H1 (cell line): ENCODE measurements at regions not wholly inside any gene's neighbourhood (a gene's known extent, or its start where the extent isn't known, plus 50 kb on each side); places are given as distances from the start of the nearest gene placed in this dataset.

Experiments used
- EGR1 ChIP-seq: IDR thresholded peaks from 2 replicates; pipeline ENCODE4 v1.6.1; 2011; ENCODE audit warnings: low read depth, low read length, borderline replicate concordance
- GABPA ChIP-seq: IDR thresholded peaks from 2 replicates; pipeline ENCODE4 v1.6.1; 2011; ENCODE audit warnings: mild to moderate bottlenecking, low read length, moderate library complexity, borderline replicate concordance; ENCODE audit not compliant: insufficient read depth
- JUN ChIP-seq: IDR thresholded peaks from 2 replicates; pipeline ENCODE4 v1.6.1; 2011; ENCODE audit warnings: low read depth, mild to moderate bottlenecking, improper control_type of control experiment, low read length
- KDM4A ChIP-seq: IDR thresholded peaks from one replicate; pipeline ENCODE4 v1.7.1; 2012; ENCODE audit warnings: low read depth, mild to moderate bottlenecking, moderate library complexity, low read length, inconsistent platforms; ENCODE audit not compliant: severe bottlenecking
- KDM5A ChIP-seq: fragments of 200-600 bp; IDR thresholded peaks from 2 replicates; pipeline ENCODE4 v1.7.1; 2012; ENCODE audit warnings: mild to moderate bottlenecking, low read length, inconsistent platforms, mixed read lengths
- POU5F1 ChIP-seq: IDR thresholded peaks from 2 replicates; pipeline ENCODE4 v1.6.1; 2011; ENCODE audit warnings: low read depth, mild to moderate bottlenecking, low read length, moderate library complexity
- RFX5 ChIP-seq: IDR thresholded peaks from 2 replicates; pipeline ENCODE4 v1.6.1; 2011; ENCODE audit warnings: low read depth, low read length, improper control_type of control experiment, borderline replicate concordance
- SIN3A ChIP-seq, 2 experiments: IDR thresholded peaks in 1 of 2; conservative IDR thresholded peaks in 1 of 2; 2 replicates each; pipeline ENCODE4 v1.6.1; 2011 to 2012; ENCODE audit warnings: low read length in 2 of 2, improper control_type of control experiment in 1 of 2, low read depth in 1 of 2, mild to moderate bottlenecking in 1 of 2
- SP2 ChIP-seq: IDR thresholded peaks from 2 replicates; pipeline ENCODE4 v1.6.1; 2012; ENCODE audit warnings: mild to moderate bottlenecking, low read length, inconsistent platforms
- SRF ChIP-seq: IDR thresholded peaks from 2 replicates; pipeline ENCODE4 v1.6.1; 2011; ENCODE audit warnings: mild to moderate bottlenecking, low read depth, low read length, moderate library complexity
- TAF1 ChIP-seq: IDR thresholded peaks from 2 replicates; pipeline ENCODE4 v1.6.1; 2011; ENCODE audit warnings: mild to moderate bottlenecking, low read depth, low read length
- TBP ChIP-seq: IDR thresholded peaks from 2 replicates; pipeline ENCODE4 v1.6.1; 2011; ENCODE audit warnings: low read depth, low read length, improper control_type of control experiment
- TF ChIP-seq, protein P1 (sequence below): fragments of 300-600 bp; sonication (generic); IDR thresholded peaks from 2 replicates; pipeline ENCODE4 v1.7.1; 2012; ENCODE audit warnings: low read length, moderate library complexity, mild to moderate bottlenecking, inconsistent platforms; ENCODE audit not compliant: insufficient replicate concordance

DNA sequence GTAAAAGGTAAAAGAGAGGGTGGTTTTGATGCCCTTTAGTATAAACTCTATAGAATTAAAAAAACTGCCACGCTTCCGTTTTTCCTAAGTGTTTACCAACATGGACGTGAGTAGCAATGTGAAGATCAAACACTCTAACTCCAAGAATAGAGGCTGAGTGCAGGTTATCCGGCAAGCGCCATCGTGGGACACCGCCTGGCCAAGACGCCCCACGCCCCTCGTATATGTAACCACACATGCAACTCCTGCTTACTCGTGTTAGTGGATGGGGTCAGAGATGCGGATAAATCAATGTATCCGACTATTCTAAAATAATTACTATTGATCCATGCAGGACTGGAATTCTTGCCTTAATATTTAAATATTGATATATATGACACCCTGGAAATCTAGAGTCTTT is 741.3 kb downstream of the GALR1 start (continued):
- TF ChIP-seq, protein P1, sequence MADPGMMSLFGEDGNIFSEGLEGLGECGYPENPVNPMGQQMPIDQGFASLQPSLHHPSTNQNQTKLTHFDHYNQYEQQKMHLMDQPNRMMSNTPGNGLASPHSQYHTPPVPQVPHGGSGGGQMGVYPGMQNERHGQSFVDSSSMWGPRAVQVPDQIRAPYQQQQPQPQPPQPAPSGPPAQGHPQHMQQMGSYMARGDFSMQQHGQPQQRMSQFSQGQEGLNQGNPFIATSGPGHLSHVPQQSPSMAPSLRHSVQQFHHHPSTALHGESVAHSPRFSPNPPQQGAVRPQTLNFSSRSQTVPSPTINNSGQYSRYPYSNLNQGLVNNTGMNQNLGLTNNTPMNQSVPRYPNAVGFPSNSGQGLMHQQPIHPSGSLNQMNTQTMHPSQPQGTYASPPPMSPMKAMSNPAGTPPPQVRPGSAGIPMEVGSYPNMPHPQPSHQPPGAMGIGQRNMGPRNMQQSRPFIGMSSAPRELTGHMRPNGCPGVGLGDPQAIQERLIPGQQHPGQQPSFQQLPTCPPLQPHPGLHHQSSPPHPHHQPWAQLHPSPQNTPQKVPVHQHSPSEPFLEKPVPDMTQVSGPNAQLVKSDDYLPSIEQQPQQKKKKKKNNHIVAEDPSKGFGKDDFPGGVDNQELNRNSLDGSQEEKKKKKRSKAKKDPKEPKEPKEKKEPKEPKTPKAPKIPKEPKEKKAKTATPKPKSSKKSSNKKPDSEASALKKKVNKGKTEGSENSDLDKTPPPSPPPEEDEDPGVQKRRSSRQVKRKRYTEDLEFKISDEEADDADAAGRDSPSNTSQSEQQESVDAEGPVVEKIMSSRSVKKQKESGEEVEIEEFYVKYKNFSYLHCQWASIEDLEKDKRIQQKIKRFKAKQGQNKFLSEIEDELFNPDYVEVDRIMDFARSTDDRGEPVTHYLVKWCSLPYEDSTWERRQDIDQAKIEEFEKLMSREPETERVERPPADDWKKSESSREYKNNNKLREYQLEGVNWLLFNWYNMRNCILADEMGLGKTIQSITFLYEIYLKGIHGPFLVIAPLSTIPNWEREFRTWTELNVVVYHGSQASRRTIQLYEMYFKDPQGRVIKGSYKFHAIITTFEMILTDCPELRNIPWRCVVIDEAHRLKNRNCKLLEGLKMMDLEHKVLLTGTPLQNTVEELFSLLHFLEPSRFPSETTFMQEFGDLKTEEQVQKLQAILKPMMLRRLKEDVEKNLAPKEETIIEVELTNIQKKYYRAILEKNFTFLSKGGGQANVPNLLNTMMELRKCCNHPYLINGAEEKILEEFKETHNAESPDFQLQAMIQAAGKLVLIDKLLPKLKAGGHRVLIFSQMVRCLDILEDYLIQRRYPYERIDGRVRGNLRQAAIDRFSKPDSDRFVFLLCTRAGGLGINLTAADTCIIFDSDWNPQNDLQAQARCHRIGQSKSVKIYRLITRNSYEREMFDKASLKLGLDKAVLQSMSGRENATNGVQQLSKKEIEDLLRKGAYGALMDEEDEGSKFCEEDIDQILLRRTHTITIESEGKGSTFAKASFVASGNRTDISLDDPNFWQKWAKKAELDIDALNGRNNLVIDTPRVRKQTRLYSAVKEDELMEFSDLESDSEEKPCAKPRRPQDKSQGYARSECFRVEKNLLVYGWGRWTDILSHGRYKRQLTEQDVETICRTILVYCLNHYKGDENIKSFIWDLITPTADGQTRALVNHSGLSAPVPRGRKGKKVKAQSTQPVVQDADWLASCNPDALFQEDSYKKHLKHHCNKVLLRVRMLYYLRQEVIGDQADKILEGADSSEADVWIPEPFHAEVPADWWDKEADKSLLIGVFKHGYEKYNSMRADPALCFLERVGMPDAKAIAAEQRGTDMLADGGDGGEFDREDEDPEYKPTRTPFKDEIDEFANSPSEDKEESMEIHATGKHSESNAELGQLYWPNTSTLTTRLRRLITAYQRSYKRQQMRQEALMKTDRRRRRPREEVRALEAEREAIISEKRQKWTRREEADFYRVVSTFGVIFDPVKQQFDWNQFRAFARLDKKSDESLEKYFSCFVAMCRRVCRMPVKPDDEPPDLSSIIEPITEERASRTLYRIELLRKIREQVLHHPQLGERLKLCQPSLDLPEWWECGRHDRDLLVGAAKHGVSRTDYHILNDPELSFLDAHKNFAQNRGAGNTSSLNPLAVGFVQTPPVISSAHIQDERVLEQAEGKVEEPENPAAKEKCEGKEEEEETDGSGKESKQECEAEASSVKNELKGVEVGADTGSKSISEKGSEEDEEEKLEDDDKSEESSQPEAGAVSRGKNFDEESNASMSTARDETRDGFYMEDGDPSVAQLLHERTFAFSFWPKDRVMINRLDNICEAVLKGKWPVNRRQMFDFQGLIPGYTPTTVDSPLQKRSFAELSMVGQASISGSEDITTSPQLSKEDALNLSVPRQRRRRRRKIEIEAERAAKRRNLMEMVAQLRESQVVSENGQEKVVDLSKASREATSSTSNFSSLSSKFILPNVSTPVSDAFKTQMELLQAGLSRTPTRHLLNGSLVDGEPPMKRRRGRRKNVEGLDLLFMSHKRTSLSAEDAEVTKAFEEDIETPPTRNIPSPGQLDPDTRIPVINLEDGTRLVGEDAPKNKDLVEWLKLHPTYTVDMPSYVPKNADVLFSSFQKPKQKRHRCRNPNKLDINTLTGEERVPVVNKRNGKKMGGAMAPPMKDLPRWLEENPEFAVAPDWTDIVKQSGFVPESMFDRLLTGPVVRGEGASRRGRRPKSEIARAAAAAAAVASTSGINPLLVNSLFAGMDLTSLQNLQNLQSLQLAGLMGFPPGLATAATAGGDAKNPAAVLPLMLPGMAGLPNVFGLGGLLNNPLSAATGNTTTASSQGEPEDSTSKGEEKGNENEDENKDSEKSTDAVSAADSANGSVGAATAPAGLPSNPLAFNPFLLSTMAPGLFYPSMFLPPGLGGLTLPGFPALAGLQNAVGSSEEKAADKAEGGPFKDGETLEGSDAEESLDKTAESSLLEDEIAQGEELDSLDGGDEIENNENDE, result no peak
- TF ChIP-seq KDM5A (no peak), KDM4A (no peak), TBP (no peak), POU5F1 (no peak), RFX5 (no peak), JUN (no peak), EGR1 (no peak), GABPA (no peak), TAF1 (no peak), SRF (no peak), SP2 (no peak), SIN3A (conservative IDR thresholded peaks at IDR 0.05 in 1 of 2, IDR thresholded peaks at IDR 0.05 in 1 of 2; ENCODE audit: low read depth in 1 of 2, low read length in 2 of 2) (no peak)
